ENCODE measurements at regions not wholly inside any gene's neighbourhood (a gene's known extent, or its start where the extent isn't known, plus 50 kb on each side); places are given as distances from the start of the nearest gene placed in this dataset.
"Not testable (repeated sequence)": the region's sequence is repeated elsewhere in the genome, so short reads cannot be mapped to it uniquely, and the experiment has no call there.

GRCh38 chr3:143175940-143176894, 56.6 kb downstream of the CHST2 start:
- TF ChIP-seq POLR2A (IDR thresholded peaks at IDR 0.05; ENCODE audit: low read depth); POLR2AphosphoS5 (IDR thresholded peaks at IDR 0.05); CTCF (IDR thresholded peaks at IDR 0.05); EP300 (IDR thresholded peaks at IDR 0.05): not testable (repeated sequence)
